OCI-LY3 (cell line): ENCODE measurements at regions not wholly inside any gene's neighbourhood (a gene's known extent, or its start where the extent isn't known, plus 50 kb on each side); places are given as distances from the start of the nearest gene placed in this dataset.

Source experiments
- H2AFZ ChIP-seq: fragments of 200-600, 300-600 bp; shearing (Covaris generic); 2 replicates; pipeline ENCODE4 v1.6.0; 2014; ENCODE audit warnings: antibody characterized with exemption, low read depth, low read length
- H3K27ac ChIP-seq: fragments of 200-600, 300-600 bp; sonication (generic); 2 replicates; pipeline ENCODE4 v1.5.1; 2014; ENCODE audit warnings: mild to moderate bottlenecking, low read length, moderate library complexity, mixed read lengths
- H3K27me3 ChIP-seq: fragments of 200-600, 300-600 bp; sonication (generic); 2 replicates; pipeline ENCODE4 v1.6.1; 2014; ENCODE audit warnings: low read depth, low read length, mixed read lengths
- H3K36me3 ChIP-seq: fragments of 200-600, 300-600 bp; sonication (generic); replicated peaks from 2 replicates; pipeline ENCODE3; 2014; ENCODE audit warnings: low read depth, low read length, mixed read lengths
- H3K4me1 ChIP-seq: fragments of 300-600, 200-600 bp; sonication (generic); 2 replicates; pipeline ENCODE4 v1.6.1; 2014; ENCODE audit warnings: low read length, mixed read lengths
- H3K4me2 ChIP-seq: fragments of 200-600, 300-600 bp; sonication (generic); 2 replicates; pipeline ENCODE4 v1.6.1; 2014; ENCODE audit warnings: low read length, mixed read lengths
- H3K4me3 ChIP-seq: fragments of 300-600, 200-600 bp; sonication (generic); 2 replicates; pipeline ENCODE4 v1.5.1; 2014; ENCODE audit warnings: antibody characterized with exemption, mild to moderate bottlenecking, low read length, moderate library complexity
- H3K79me2 ChIP-seq: fragments of 300-600, 200-600 bp; shearing (Covaris generic); 2 replicates; pipeline ENCODE4 v1.6.1; 2014; ENCODE audit warnings: mild to moderate bottlenecking, low read length, mixed read lengths
- H3K9ac ChIP-seq: fragments of 300-600, 200-600 bp; shearing (Covaris generic); 2 replicates; pipeline ENCODE4 v1.6.0; 2014; ENCODE audit warnings: mild to moderate bottlenecking, low read length, moderate library complexity
- H3K9me3 ChIP-seq: fragments of 200-600, 300-600 bp; shearing (Covaris generic); 2 replicates; pipeline ENCODE4 v1.6.1; 2014; ENCODE audit warnings: low read length, mixed read lengths; ENCODE audit not compliant: insufficient read depth
- H4K20me1 ChIP-seq: fragments of 200-600, 300-600 bp; sonication (generic); 2 replicates; pipeline ENCODE4 v1.6.1; 2016; ENCODE audit warnings: low read length, mixed read lengths; ENCODE audit not compliant: insufficient read depth
- EZH2phosphoT487 ChIP-seq: fragments of 200-600 bp; shearing (Covaris generic); IDR thresholded peaks from 2 replicates; pipeline ENCODE4 v1.6.1; 2018; ENCODE audit warnings: antibody characterized with exemption, mixed run types, low read depth
- TF ChIP-seq, protein P1 (sequence below): fragments of 200-600, 300-600 bp; sonication (generic); IDR thresholded peaks from 2 replicates; pipeline ENCODE4 v1.5.1; 2014; ENCODE audit warnings: antibody characterized with exemption, low read length, low read depth

DNA sequence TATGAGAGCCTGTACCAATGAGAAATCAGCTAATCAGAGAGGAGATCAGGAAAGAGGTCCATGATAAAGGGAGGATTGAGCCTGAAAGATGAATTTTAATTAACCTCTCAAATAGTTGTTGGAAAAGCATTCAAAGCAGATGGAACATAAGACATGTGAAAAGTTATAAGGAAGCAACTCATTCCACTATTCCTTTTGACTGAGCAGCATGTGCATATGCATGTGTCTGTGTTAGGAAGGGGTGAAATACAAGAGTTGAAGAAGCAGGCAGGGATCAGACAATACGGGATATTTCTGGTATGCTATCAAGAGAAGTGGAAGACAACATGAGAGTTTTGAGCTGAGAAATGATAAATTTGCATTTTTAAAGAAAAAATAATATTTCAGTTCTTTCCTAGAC, 624.8 kb upstream of the PTCHD4 start:
- Histone ChIP-seq H4K20me1 (no peaks in the 10 kb centered on the region), H3K27me3 (no peaks in the 10 kb centered on the region), H3K9ac (no peak overlapping the region)

DNA sequence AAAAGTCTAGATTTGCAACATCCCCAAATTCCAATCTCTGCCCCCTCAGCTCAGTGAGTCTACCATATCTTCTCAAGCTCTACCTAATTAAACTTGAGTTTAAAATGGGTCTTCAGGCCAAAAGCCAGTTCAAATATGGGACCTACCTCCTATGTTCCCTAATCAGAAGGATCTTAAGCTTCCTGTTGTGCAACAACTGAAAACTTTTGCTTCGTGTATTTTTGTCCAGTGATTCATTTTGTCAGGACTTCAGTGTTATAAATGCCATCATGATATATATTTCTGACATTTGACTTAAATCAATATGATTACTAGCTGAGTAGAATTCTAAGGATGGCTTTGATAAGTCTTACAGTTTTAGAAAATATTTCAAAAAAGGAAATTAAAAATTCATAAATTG, 622.6 kb upstream of the PTCHD4 start:
- H3K4me3 ChIP-seq, result no peak overlapping the region
- H3K27ac ChIP-seq, result no peak overlapping the region
- H3K36me3 ChIP-seq, result peaks cover 8% of the 10 kb centered on the region
- H3K27me3 ChIP-seq, result no peaks in the 10 kb centered on the region
- H3K9ac ChIP-seq, result no peak overlapping the region
- no peaks in the 10 kb centered on the region for H4K20me1 ChIP-seq
- H3K4me1 ChIP-seq, result no peaks in the 10 kb centered on the region
- H2AFZ ChIP-seq, result no peak overlapping the region
- no peaks in the 10 kb centered on the region for H3K9me3 ChIP-seq
- no peaks in the 10 kb centered on the region for H3K79me2 ChIP-seq
- TF ChIP-seq, protein P1, sequence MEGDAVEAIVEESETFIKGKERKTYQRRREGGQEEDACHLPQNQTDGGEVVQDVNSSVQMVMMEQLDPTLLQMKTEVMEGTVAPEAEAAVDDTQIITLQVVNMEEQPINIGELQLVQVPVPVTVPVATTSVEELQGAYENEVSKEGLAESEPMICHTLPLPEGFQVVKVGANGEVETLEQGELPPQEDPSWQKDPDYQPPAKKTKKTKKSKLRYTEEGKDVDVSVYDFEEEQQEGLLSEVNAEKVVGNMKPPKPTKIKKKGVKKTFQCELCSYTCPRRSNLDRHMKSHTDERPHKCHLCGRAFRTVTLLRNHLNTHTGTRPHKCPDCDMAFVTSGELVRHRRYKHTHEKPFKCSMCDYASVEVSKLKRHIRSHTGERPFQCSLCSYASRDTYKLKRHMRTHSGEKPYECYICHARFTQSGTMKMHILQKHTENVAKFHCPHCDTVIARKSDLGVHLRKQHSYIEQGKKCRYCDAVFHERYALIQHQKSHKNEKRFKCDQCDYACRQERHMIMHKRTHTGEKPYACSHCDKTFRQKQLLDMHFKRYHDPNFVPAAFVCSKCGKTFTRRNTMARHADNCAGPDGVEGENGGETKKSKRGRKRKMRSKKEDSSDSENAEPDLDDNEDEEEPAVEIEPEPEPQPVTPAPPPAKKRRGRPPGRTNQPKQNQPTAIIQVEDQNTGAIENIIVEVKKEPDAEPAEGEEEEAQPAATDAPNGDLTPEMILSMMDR, result no peak
- no peak overlapping the region for H3K4me2 ChIP-seq

More for the DNA sequence above, 624.8 kb upstream of the PTCHD4 start:
- no peak overlapping the region for H3K27ac ChIP-seq
- H3K4me2 ChIP-seq, result no peak overlapping the region
- no peak overlapping the region for H2AFZ ChIP-seq
- H3K4me3 ChIP-seq, result no peak overlapping the region
- peaks cover 4% of the 10 kb centered on the region for H3K36me3 ChIP-seq
- H3K4me1 ChIP-seq, result no peaks in the 10 kb centered on the region
- no peaks in the 10 kb centered on the region for H3K79me2 ChIP-seq
- TF ChIP-seq EZH2phosphoT487, result no peak
- TF ChIP-seq, protein P1, result no peak
- no peaks in the 10 kb centered on the region for H3K9me3 ChIP-seq

DNA sequence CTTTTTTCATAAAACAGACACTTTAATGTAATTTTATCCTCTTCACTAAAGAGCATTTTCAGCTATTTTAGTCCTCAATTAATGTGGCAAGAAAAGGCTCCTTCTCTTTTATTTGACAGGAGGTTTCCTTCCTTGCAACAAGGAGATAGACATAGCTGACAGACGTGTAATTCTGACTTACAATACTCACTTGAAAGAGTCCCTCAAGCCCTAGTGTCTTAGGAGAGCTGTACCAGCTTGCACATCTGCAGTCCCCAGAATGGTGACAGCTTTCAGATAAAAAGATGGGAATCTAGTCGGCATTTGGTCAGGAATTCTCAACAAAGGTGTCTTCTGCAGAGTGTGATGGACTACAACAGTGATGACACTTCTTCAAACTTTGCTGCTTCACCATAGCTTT, 603.7 kb upstream of the PTCHD4 start:
- Histone ChIP-seq H3K4me2 (peak overlapping the region; percentile 53), H3K27me3 (no peaks in the 10 kb centered on the region), H3K9me3 (peaks cover 4% of the 10 kb centered on the region; the same call in 1 of the 2 replicates), H4K20me1 (no peaks in the 10 kb centered on the region), H3K27ac (no peak overlapping the region; the same call in 1 of the 2 replicates), H3K9ac (no peak overlapping the region), H3K4me1 (peaks cover 18% of the 10 kb centered on the region), H3K4me3 (no peak overlapping the region), H3K79me2 (no peaks in the 10 kb centered on the region), H2AFZ (no peak overlapping the region), H3K36me3 (no peaks in the 10 kb centered on the region)
- TF ChIP-seq EZH2phosphoT487, result no peak
- TF ChIP-seq, protein P1, result no peak

DNA sequence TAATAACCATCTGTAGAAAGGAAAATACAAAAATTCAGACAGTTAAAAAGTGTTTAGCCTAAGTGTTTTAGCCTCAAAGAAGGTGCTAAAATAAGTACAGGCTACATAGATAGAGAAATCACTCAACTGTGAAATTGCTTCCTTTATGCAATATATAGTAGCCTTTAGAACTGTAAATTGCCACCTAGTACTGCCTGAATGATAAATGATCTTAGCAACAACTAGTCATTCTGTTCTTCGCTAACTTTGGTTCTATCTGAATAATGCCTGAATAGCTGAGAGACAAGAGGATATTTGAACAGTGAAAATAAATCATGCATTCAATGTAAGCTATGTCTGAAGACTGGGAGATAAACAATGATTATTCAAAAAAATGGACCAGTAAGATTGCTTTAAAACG, 603.3 kb upstream of the PTCHD4 start:
- peak overlapping the region; percentile 18; the same call in 1 of the 2 replicates for H3K4me3 ChIP-seq
- TF ChIP-seq, protein P1, result no peak
- TF ChIP-seq EZH2phosphoT487, result no peak
- H4K20me1 ChIP-seq, result no peaks in the 10 kb centered on the region
- H3K27me3 ChIP-seq, result no peaks in the 10 kb centered on the region
- no peaks in the 10 kb centered on the region for H3K9me3 ChIP-seq
- no peaks in the 10 kb centered on the region for H3K79me2 ChIP-seq
- H3K27ac ChIP-seq, result peak overlapping the region; percentile 30; the same call in 1 of the 2 replicates
- H3K4me2 ChIP-seq, result peak overlapping the region; percentile 53
- no peak overlapping the region for H2AFZ ChIP-seq
- no peaks in the 10 kb centered on the region for H3K36me3 ChIP-seq
- peaks cover 18% of the 10 kb centered on the region for H3K4me1 ChIP-seq
- H3K9ac ChIP-seq, result no peak overlapping the region
